NCI-H2171 treated with DMSO at 0.1 percent for 48 hours (cell line): ENCODE measurements at regions not wholly inside any gene's neighbourhood (a gene's known extent, or its start where the extent isn't known, plus 50 kb on each side); places are given as distances from the start of the nearest gene placed in this dataset.
"Not testable (repeated sequence)": the region's sequence is repeated elsewhere in the genome, so short reads cannot be mapped to it uniquely, and the experiment has no call there.

Source experiments
- DNase-seq: peaks from one replicate; lab custom pipeline; 2025; lab: John Stamatoyannopoulos, UW

GRCh38 chr19:28631961-28632360 lies 581.0 kb downstream of the UQCRFS1 start:
- DNase-seq, result no peak

GRCh38 chr19:28627669-28628068 lies 585.3 kb downstream of the UQCRFS1 start:
- DNase-seq, result no peak

GRCh38 chr19:28626407-28626806 lies 586.5 kb downstream of the UQCRFS1 start:
- DNase-seq, result not testable (repeated sequence)

GRCh38 chr19:28619816-28620429 lies 593.0 kb downstream of the UQCRFS1 start:
- DNase-seq, result no peak

- no peak for DNase-seq
Measured at GRCh38 chr19:28618504-28618903, 594.4 kb downstream of the UQCRFS1 start.

GRCh38 chr19:28615966-28616365 lies 597.0 kb downstream of the UQCRFS1 start:
- DNase-seq, result no peak

GRCh38 chr19:28615546-28615916 lies 597.4 kb downstream of the UQCRFS1 start:
- no peak for DNase-seq

GRCh38 chr19:28614634-28615545 lies 598.1 kb downstream of the UQCRFS1 start:
- DNase-seq, result no peak

GRCh38 chr19:28612275-28612769 lies 600.6 kb downstream of the UQCRFS1 start:
- no peak for DNase-seq

GRCh38 chr19:28611227-28611914 lies 601.6 kb downstream of the UQCRFS1 start:
- not testable (repeated sequence) for DNase-seq

- DNase-seq, result no peak
Measured at GRCh38 chr19:28610731-28611130, 602.2 kb downstream of the UQCRFS1 start.

- no peak for DNase-seq
Measured at GRCh38 chr19:28609944-28610343, 603.0 kb downstream of the UQCRFS1 start.

GRCh38 chr19:28609091-28609755 lies 603.7 kb downstream of the UQCRFS1 start:
- DNase-seq, result no peak

- no peak for DNase-seq
Measured at GRCh38 chr19:28608292-28608691, 604.7 kb downstream of the UQCRFS1 start.

- DNase-seq, result no peak
Measured at GRCh38 chr19:28607066-28607583, 605.8 kb downstream of the UQCRFS1 start.

- DNase-seq, result no peak
Measured at GRCh38 chr19:28606269-28607032, 606.5 kb downstream of the UQCRFS1 start.

- DNase-seq, result no peak
Measured at GRCh38 chr19:28605501-28606268, 607.3 kb downstream of the UQCRFS1 start.

- DNase-seq, result no peak
Measured at GRCh38 chr19:28603453-28603852, 609.5 kb downstream of the UQCRFS1 start.

GRCh38 chr19:28602675-28603298 lies 610.2 kb downstream of the UQCRFS1 start:
- DNase-seq, result no peak
